CD4-positive, CD25-positive, alpha-beta regulatory T cell (primary cell): ENCODE measurements at regions not wholly inside any gene's neighbourhood (a gene's known extent, or its start where the extent isn't known, plus 50 kb on each side); places are given as distances from the start of the nearest gene placed in this dataset.

Experiments used
- ATAC-seq, 2 donors: fragments of 150-1000 bp; cut with Tn5 transposase; one replicate each; pipeline ENCODE4 v1.10.0; 2021; ENCODE audit warnings: low read depth in 2 of 2, moderate number of reproducible peaks in 2 of 2, moderate library complexity in 1 of 2
- DNase-seq, 3 donors: peaks; one replicate each; pipeline versions ENCODE4 v3.0.0 to v3.0.0-alpha.2; 2012 to 2022; ENCODE audit warnings: mixed read lengths in 1 of 3
- H3K27ac ChIP-seq: one replicate; pipeline ENCODE4 v1.7.0; 2013; ENCODE audit warnings: mild to moderate bottlenecking, low read length; ENCODE audit not compliant: insufficient read depth, poor library complexity, severe bottlenecking
- H3K27me3 ChIP-seq: one replicate; pipeline ENCODE4 v1.7.0; 2013; ENCODE audit warnings: low read length; ENCODE audit not compliant: control insufficient read depth, insufficient read depth
- H3K36me3 ChIP-seq: one replicate; pipeline ENCODE4 v1.7.0; 2013; ENCODE audit warnings: mild to moderate bottlenecking, low read length, moderate library complexity; ENCODE audit not compliant: control insufficient read depth, insufficient read depth
- H3K4me1 ChIP-seq: 2 replicates; pipeline ENCODE4 v1.7.0; 2013; ENCODE audit warnings: mild to moderate bottlenecking, low read length; ENCODE audit not compliant: insufficient read depth, control insufficient read depth, poor library complexity, severe bottlenecking
- H3K4me3 ChIP-seq: one replicate; pipeline ENCODE4 v1.7.0; 2013; ENCODE audit warnings: low read depth, mild to moderate bottlenecking, low read length, moderate library complexity
- H3K9me3 ChIP-seq, 2 experiments: 1 replicate in 1 of 2; 2 replicates in 1 of 2; pipeline ENCODE4 v1.7.0; 2013; ENCODE audit warnings: low read length in 2 of 2, mild to moderate bottlenecking in 1 of 2, moderate library complexity in 1 of 2; ENCODE audit not compliant: control insufficient read depth in 2 of 2
- H3K27ac Mint-ChIP-seq, 3 donors: one replicate each; pipeline ENCODE4 v1.8.0; 2020 to 2022; ENCODE audit warnings: mild to moderate bottlenecking in 3 of 3, mixed read lengths in 3 of 3, moderate library complexity in 2 of 3
- H3K27me3 Mint-ChIP-seq: one replicate; pipeline ENCODE4 v1.8.0; 2022; ENCODE audit warnings: mild to moderate bottlenecking, mixed read lengths
- H3K36me3 Mint-ChIP-seq: one replicate; pipeline ENCODE4 v1.8.0; 2020; ENCODE audit warnings: mixed read lengths
- H3K4me1 Mint-ChIP-seq, 4 donors: one replicate each; pipeline ENCODE4 v1.8.0; 2020 to 2022; ENCODE audit warnings: mixed read lengths in 4 of 4, mild to moderate bottlenecking in 1 of 4
- H3K4me3 Mint-ChIP-seq, 4 donors: one replicate each; pipeline ENCODE4 v1.8.0; 2020 to 2022; ENCODE audit warnings: mild to moderate bottlenecking in 4 of 4, mixed read lengths in 4 of 4, moderate library complexity in 3 of 4
- H3K9me3 Mint-ChIP-seq, 7 donors: one replicate each; pipeline ENCODE4 v1.8.0; 2020 to 2022; ENCODE audit warnings: mixed read lengths in 7 of 7, mild to moderate bottlenecking in 3 of 7, moderate library complexity in 2 of 7

DNA sequence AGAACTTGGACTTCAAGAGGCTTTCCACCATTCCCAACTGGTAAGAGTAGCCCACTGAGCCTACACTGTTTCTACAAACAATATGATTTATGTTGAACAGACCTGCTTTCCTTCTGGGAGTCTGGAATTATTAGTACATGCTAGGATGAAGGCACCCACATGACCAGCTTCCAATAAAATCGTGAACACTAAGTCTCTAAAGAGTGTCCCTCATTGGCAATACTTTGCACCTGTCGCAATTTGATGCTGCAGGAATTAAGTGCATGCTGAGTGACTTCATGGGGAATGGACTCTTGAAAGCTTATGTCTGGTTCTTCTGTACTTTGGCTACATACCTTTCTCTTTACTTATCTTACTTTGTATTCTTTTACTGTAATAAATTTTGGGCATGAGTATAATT lies 305.2 kb upstream of the GHITM start:
- H3K4me1 Mint-ChIP-seq, result no peaks in the 10 kb centered on the region
- no peak overlapping the region for H3K27ac Mint-ChIP-seq
- Histone ChIP-seq H3K4me1 (no peaks in the 10 kb centered on the region), H3K4me3 (no peak overlapping the region), H3K9me3 (no peaks in the 10 kb centered on the region), H3K36me3 (no peaks in the 10 kb centered on the region), H3K27me3 (no peaks in the 10 kb centered on the region), H3K27ac (no peak overlapping the region)
- H3K9me3 Mint-ChIP-seq, result peaks cover 0 to 5% (median 0%) of the 10 kb centered on the region in 7 donors
- ATAC-seq (no peak), DNase-seq (no peak)
- peaks cover 4% of the 10 kb centered on the region for H3K27me3 Mint-ChIP-seq
- H3K36me3 Mint-ChIP-seq, result no peaks in the 10 kb centered on the region
- no peak overlapping the region for H3K4me3 Mint-ChIP-seq

DNA sequence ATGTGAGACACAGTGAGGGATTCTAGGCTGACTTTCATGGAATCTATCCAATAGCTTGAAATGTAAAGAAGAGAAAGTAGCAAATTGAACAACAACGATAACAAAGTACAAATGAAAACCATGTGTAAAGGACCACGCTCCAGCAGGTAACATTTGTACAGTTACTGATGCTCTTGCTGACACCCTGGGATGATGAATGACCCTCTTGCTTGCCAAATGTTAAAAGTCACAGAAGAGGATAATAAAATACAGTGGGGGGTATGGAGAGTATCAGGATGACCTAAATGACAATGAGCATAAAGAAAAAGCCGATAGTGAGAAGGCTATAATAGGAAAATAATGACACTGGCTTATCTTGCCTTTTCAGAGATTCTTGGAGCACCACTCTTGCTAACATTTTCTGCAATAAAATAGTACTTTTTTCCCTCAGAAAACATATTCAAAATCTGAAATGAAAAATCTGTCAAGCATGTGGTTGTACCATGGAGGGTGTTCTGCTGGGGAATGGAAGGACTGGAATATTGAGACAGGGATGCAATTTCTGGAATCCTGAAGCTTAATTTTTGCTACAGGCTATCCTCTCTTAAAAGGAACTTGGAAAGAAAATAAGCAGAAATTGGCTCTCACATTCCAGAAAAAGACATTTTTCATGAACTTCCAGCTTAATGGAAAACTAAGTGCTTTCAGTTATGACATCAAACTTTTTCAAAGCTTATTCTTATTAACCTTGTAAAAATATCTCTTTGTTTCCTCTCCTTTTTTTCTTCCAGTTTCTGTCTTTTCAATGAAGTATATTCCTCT lies 303.2 kb upstream of the GHITM start:
- Histone ChIP-seq H3K4me3 (no peak overlapping the region), H3K4me1 (no peaks in the 10 kb centered on the region), H3K36me3 (no peaks in the 10 kb centered on the region), H3K27ac (no peak overlapping the region), H3K9me3 (no peaks in the 10 kb centered on the region), H3K27me3 (no peaks in the 10 kb centered on the region)
- no peaks in the 10 kb centered on the region for H3K36me3 Mint-ChIP-seq
- H3K4me1 Mint-ChIP-seq, result no peaks in the 10 kb centered on the region
- H3K27me3 Mint-ChIP-seq, result peaks cover 4% of the 10 kb centered on the region
- peaks cover 0 to 3% (median under 1%) of the 10 kb centered on the region in 7 donors for H3K9me3 Mint-ChIP-seq
- ATAC-seq (no peak), DNase-seq (no peak)
- no peak overlapping the region for H3K27ac Mint-ChIP-seq
- H3K4me3 Mint-ChIP-seq, result no peak overlapping the region

DNA sequence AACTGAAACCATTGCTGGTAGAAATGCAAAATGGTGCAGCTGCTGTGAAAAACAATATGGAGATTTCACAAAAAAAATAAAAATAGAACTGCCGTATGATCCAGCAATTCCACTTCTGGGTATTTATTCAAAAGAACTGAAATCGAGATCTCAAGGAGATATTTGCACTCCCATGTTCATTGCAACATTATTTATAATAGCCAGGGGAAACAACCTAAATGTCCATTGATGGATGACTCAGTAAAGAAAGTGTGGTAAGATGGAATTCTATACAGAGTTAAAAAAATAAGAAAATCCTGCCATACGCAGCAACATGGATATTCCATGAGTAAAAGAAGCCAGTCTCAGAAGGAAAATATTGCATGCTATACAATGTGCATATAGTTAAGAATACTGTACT lies 290.6 kb upstream of the GHITM start:
- Mint-ChIP-seq H3K4me3 (no peak overlapping the region), H3K4me1 (no peaks in the 10 kb centered on the region), H3K36me3 (no peaks in the 10 kb centered on the region), H3K27ac (no peak overlapping the region), H3K27me3 (no peaks in the 10 kb centered on the region), H3K9me3 (peaks cover 0 to 5% (median 0%) of the 10 kb centered on the region in 7 donors)
- Histone ChIP-seq H3K27me3 (no peaks in the 10 kb centered on the region), H3K36me3 (no peaks in the 10 kb centered on the region), H3K4me3 (no peak overlapping the region), H3K4me1 (no peaks in the 10 kb centered on the region), H3K27ac (no peak overlapping the region), H3K9me3 (no peaks in the 10 kb centered on the region)
- DNase-seq (no peak), ATAC-seq (no peak)

DNA sequence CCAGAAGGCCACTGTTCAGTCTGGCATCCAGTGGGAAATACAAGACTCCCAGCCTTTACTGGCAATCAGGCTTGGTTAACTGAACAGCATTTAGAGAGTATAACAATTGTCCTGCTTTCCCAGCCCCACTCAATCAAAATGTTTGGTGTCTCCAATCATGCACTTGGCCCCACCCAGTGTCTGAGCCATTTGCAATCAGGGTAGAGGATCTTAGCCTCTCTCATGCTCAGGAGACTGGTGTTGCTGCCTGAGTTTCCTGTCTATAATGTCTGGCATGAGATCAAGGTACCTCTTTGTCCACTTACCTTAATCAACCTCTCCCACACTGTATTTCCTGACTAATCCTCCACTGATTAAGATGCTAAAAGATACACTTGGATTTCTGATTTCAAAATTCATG lies 290.2 kb upstream of the GHITM start:
- Histone ChIP-seq H3K36me3 (no peaks in the 10 kb centered on the region), H3K4me3 (no peak overlapping the region), H3K27ac (no peak overlapping the region), H3K9me3 (no peaks in the 10 kb centered on the region), H3K27me3 (no peaks in the 10 kb centered on the region), H3K4me1 (no peaks in the 10 kb centered on the region)
- no peaks in the 10 kb centered on the region for H3K27me3 Mint-ChIP-seq
- no peak overlapping the region for H3K27ac Mint-ChIP-seq
- ATAC-seq (no peak), DNase-seq (no peak)
- no peaks in the 10 kb centered on the region for H3K4me1 Mint-ChIP-seq
- H3K4me3 Mint-ChIP-seq, result no peak overlapping the region
- peaks cover 0 to 5% (median 0%) of the 10 kb centered on the region in 7 donors for H3K9me3 Mint-ChIP-seq
- H3K36me3 Mint-ChIP-seq, result no peaks in the 10 kb centered on the region

DNA sequence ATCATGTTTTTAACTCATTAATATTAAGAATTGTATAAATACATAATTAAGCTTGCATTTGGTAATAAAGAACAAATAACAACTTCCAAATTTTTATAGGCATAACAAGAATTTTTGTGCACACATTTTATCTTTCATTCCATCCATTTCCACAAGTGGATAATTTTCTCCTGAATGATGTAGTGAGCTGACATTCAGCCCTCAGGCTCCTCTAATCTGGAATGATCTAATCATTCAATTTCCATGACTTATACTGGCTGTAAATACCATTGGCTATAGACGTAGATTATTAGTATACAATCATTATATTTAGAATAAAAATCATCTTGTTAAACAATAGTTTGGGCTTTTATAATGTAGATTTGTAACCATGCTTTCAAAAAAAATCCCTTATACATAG lies 287.2 kb upstream of the GHITM start:
- Mint-ChIP-seq H3K4me1 (no peaks in the 10 kb centered on the region), H3K36me3 (no peaks in the 10 kb centered on the region), H3K27ac (no peak overlapping the region), H3K27me3 (no peaks in the 10 kb centered on the region), H3K9me3 (peaks cover 0 to 8% (median 0%) of the 10 kb centered on the region in 7 donors), H3K4me3 (no peak overlapping the region)
- Histone ChIP-seq H3K4me3 (no peak overlapping the region), H3K36me3 (no peaks in the 10 kb centered on the region), H3K9me3 (no peaks in the 10 kb centered on the region), H3K27ac (no peak overlapping the region), H3K27me3 (no peaks in the 10 kb centered on the region), H3K4me1 (no peaks in the 10 kb centered on the region)
- DNase-seq (no peak), ATAC-seq (no peak)

DNA sequence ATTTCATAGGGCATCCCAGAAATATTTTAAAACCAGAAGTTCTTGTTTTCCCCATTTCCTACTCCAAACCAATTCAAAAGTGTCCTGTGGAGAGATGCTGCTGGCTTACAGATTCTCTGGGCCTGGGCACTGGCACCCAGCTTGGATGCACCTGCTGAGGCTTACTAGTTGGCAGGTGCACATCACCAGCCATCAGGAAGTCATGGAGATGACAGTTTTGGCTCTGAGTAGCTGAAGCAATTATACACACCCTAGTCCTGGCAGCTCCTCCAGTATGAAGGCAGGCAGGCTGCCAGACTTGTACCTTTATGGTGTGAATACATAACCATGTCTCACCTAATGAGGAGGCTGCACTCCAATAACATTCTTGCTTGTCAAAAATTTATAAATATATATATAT lies 276.6 kb upstream of the GHITM start:
- Histone ChIP-seq H3K27ac (no peak overlapping the region), H3K4me3 (no peak overlapping the region), H3K36me3 (no peaks in the 10 kb centered on the region), H3K4me1 (no peaks in the 10 kb centered on the region), H3K27me3 (no peaks in the 10 kb centered on the region), H3K9me3 (no peaks in the 10 kb centered on the region)
- H3K4me3 Mint-ChIP-seq, result no peak overlapping the region
- ATAC-seq, result no peak
- no peaks in the 10 kb centered on the region for H3K36me3 Mint-ChIP-seq
- peaks cover 0 to 11% (median under 1%) of the 10 kb centered on the region in 7 donors for H3K9me3 Mint-ChIP-seq
- H3K27me3 Mint-ChIP-seq, result no peaks in the 10 kb centered on the region
- DNase-seq, result no peak
- H3K27ac Mint-ChIP-seq, result no peak overlapping the region
- H3K4me1 Mint-ChIP-seq, result no peaks in the 10 kb centered on the region

DNA sequence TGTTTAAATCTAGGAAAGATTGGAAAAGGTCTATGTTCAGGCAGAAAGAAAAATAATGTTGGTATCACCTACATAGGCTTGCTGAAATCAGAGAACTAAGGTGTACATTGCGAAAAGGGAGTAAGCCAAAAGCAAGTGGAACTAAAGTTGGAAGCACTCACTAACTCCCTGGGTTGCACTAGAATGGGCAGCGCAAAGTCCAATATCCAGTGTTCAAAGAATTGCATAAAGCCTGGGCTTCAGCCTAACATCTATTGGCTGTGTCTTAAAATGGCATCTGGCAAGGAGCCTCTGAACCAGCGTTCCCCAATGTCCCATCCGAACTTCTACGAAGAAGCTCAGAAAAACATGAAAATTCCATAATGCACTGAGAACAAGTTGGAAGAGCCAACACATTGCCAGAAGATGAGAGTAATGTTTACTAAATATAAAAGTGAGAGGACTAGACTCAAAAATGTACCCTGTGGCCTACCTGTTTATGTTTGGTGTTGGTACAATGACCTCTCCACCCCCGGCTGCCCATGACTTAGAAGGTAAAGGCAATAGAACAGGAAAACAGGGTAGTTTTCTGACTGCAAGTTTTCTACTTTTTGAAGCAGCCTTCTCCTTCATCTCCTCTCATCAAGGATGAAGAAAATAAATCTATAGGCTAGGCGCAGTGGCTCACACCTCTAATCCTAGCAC lies 275.9 kb upstream of the GHITM start:
- Mint-ChIP-seq H3K27ac (no peak overlapping the region), H3K27me3 (no peaks in the 10 kb centered on the region), H3K4me3 (no peak overlapping the region), H3K36me3 (no peaks in the 10 kb centered on the region), H3K4me1 (no peaks in the 10 kb centered on the region), H3K9me3 (peaks cover 0 to 11% (median 3%) of the 10 kb centered on the region in 7 donors)
- Histone ChIP-seq H3K36me3 (no peaks in the 10 kb centered on the region), H3K4me3 (no peak overlapping the region), H3K27me3 (no peaks in the 10 kb centered on the region), H3K4me1 (no peaks in the 10 kb centered on the region), H3K9me3 (no peaks in the 10 kb centered on the region), H3K27ac (no peak overlapping the region)
- ATAC-seq (no peak), DNase-seq (no peak)

DNA sequence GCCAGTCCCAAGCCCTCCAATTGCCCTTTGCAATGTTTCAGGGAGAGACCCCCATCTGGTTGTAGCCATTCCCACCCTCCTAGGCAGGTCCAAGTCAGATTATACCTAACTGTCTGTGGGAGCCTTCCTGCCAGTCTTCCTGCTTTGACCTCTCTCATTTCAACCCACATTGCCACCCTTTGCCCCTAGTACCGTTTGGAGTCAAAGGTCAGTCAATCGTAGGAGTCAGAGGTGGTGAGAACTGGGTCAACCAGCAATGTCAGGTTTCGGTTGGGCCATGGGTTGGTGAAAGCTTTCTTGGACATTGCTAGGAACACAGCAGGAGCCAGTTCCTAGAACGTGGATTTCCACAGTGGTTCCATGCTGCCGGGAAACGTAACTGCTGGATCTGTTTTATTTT lies 269.4 kb upstream of the GHITM start:
- ATAC-seq, result no peak
- Histone ChIP-seq H3K27ac (no peak overlapping the region), H3K4me3 (no peak overlapping the region), H3K36me3 (no peaks in the 10 kb centered on the region), H3K27me3 (no peaks in the 10 kb centered on the region), H3K4me1 (no peaks in the 10 kb centered on the region), H3K9me3 (no peaks in the 10 kb centered on the region)
- Mint-ChIP-seq H3K36me3 (no peaks in the 10 kb centered on the region), H3K4me3 (no peak overlapping the region), H3K9me3 (peaks cover 0 to 3% (median 0%) of the 10 kb centered on the region in 7 donors), H3K27ac (no peak overlapping the region), H3K27me3 (no peaks in the 10 kb centered on the region), H3K4me1 (no peaks in the 10 kb centered on the region)
- DNase-seq, result no peak
